Activated T-cell treated with anti-CD3 and anti-CD28 coated beads for 48 hours (primary cell): ENCODE measurements at regions not wholly inside any gene's neighbourhood (a gene's known extent, or its start where the extent isn't known, plus 50 kb on each side); places are given as distances from the start of the nearest gene placed in this dataset.

Experiments used
- DNase-seq: peaks from one replicate; pipeline ENCODE4 v3.0.0-alpha.2; 2020; ENCODE audit warnings: low read depth

DNA sequence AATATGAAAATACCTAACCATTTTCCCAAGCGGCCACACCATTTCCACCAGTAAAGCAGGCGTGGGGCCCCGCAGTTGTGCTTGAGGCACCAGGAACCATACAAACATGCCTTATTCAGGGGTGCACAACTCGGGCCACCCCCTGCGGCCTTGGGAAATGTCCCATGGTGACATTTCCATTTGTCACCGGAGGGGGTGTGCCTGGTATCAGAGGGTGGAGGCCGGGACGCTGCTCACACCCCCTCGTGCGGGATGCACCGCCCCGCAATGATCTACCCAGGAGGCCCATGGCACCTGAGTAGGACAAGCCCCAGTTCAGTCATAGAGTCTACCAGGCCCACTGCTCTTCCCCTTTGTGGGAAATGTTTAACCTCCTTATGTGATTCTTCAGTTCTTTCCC lies 218.8 kb downstream of the TEX29 start:
- no peak for DNase-seq

- no peak for DNase-seq
Observed at GRCh38 chr13:111539791-111540446, 219.5 kb downstream of the TEX29 start.

GRCh38 chr13:111540486-111540885 lies 220.0 kb downstream of the TEX29 start:
- no peak for DNase-seq

GRCh38 chr13:111541345-111541744 lies 220.9 kb downstream of the TEX29 start:
- DNase-seq = no peak

DNA sequence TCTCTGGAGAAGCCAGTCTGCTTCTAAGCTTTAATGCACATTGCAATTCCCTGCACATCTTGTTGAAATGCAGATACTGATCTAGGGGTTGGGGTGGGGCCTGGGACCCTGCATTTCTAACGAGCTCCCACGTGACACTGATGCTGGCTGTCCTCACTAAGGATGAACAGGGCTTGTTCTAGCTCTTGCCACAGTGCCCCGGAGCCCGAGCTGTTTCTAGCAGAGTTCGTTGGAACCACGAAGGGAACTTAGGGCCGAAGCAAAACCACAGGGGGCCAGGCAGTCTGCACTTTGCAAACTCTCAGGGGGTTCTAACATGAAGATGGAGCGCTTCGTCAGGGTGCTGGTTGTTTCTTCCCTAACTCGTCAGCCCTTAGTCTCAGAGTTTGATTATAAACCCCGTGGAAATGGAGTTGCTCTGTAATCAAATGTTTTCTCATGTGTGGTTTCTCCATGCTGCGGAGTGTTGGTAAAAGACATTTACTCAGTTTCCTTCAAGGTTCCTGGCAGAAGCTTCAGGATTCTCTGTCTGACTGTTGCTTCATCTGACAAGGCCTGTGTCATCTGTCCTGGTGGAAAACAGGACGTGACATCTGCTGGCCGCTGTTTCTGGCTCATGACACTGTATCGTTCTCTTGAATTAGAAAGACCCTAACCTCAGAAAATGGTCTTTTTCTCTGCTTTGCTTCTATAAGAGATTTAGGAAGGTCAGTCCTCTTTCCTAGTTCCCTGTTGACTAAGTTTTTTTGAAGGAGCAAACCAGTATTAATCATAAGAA lies 221.5 kb downstream of the TEX29 start:
- no peak for DNase-seq

DNA sequence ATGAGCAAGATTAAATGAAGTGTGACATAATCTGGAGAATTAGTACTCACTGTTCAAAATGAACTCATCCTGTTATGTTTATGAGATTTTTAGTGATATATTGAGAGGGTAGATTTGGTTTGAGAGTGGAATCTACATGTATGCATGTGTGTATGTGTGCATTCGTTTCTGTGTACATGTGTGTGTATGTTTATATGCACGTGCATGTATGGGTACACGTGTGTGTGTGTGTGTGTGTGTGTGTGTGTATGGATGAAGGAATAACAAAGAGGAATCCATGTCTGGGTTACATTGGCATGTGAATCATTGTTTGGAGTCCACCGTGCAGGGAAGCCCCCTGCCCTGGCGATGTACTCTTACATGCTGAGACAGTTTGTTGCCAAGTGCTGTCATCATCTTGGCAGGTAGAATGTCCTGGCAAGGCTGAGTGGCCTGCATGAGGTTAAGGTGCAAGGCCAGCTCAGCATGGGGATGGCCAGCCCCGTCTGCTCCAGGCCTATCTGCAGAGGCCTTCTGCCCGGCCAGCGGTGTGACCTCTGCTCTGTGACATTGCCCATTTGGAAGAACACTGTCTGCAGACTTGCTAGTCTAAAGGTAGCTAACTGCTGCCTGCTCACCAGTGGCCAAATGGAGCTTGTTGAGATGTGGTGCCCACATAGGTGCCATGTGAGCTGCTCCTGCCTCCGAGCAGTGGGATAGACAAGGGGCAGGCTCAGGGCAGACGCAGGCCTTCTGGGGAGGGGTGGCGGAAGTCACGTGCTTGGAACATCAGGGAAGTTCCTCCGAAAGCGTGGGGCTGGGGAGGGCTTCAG lies 222.3 kb downstream of the TEX29 start:
- DNase-seq = no peak

DNA sequence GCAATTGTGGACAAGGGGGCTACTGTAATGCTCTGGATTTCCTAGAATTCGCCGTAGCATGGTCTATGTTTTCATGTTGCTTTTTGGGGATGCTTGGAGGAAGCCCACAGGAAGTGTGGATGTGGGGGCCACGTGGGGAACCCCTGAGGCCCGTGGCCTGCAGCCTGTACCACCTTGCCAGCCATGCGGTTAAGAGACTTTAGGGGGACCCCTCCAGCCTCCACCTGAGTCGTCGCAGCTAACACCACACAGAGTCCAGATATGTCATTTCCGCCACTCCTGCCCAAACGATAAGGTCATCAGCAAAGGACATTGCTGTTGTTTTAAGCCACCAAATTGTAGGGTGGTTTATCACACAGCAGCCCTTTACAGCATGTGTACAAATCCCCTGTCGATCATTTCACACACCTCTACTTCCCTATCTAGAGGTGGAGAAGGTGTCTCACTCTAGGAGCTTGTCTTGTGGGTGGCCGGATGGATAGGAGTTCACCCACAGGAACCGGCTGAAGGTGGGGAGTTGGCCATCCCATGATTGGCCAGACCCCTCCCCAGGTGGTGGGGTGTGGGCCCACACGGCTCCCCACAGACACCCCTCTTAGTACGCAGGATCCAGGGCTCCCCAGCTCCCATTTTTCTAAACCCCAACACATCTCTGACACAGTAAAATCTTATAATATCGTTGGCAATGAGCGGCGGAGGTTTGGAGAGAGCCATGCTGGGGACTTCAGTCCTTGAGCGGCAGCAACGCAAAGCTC lies 226.7 kb downstream of the TEX29 start:
- DNase-seq = no peak

DNA sequence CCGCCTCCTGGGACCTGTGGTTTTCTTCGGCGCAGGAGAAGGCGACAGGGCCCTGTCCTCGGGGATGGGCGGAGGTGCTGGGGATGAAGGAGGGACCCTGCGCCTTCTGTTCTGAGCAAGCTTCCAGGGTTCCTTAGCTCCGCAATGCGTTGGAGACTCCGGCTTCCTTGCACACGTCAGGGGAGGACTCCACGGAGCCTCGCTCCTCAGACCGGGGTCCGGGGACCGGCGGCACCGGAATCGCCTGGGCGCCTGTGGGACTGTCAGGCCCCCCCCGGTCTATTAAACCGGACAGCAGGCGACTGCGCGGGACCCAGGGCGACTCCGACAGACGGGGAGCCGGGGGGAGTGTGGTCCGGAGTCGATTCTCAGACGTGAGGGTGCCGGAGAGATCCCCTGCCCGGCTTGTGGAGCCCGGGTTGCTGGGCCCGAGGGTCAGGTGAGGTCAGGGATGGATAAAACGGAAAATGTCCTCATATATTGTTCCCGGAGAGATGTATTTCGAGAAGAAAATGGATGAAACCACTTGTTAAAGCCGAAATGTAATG lies 227.4 kb downstream of the TEX29 start:
- no peak for DNase-seq

GRCh38 chr13:111548301-111548700 lies 227.9 kb downstream of the TEX29 start:
- no peak for DNase-seq

GRCh38 chr13:111548805-111549204 lies 228.4 kb downstream of the TEX29 start:
- no peak for DNase-seq

GRCh38 chr13:111549464-111549863 lies 229.0 kb downstream of the TEX29 start:
- DNase-seq = no peak

DNA sequence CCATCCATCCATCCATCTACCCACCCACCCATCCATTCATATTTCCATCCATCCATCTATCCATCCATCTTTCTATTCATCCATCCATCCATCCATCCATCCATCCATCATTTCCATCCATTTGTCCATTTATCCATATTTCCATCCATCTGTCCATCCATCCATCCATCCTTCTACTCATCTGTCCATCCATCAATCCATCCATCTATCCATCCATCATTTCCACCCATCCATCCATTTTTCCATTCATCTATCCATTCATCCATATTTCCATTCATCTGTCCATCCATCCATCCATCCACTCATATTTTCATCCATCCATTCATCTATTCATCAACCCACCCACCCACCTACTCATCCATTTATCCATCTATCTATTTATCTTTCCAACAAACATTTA lies 229.6 kb downstream of the TEX29 start:
- no peak for DNase-seq

- no peak for DNase-seq
Observed at GRCh38 chr13:111551204-111551820, 230.9 kb downstream of the TEX29 start.

- DNase-seq = no peak
Observed at GRCh38 chr13:111552891-111553655, 232.6 kb downstream of the TEX29 start.

- no peak for DNase-seq
Observed at GRCh38 chr13:111554539-111555267, 234.3 kb downstream of the TEX29 start.

GRCh38 chr13:111555268-111555808 lies 234.9 kb downstream of the TEX29 start:
- no peak for DNase-seq

DNA sequence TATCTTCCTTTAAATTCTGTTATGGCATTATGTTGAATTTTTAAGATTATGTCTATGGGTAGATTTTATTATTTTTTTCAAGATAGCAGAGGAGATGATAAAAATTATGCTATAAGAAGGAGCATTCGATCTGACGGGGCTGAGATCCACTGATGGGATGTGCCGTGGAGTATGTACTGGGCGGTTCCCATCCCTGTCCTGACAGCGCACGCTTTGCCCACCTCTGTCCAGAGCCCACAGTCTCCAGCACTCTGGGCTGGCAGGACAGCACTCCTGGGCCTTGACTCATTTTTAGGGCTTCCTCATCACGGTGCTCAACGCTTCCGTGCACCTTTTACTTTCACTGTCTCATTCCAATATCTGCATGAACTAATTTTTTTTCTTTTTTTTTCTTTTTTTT lies 235.5 kb downstream of the TEX29 start:
- no peak for DNase-seq

- DNase-seq = no peak
Observed at GRCh38 chr13:111556496-111556895, 236.1 kb downstream of the TEX29 start.

- DNase-seq = no peak
Observed at GRCh38 chr13:111557921-111558699, 237.7 kb downstream of the TEX29 start.
